HCT116 (cell line): ENCODE measurements at regions not wholly inside any gene's neighbourhood (a gene's known extent, or its start where the extent isn't known, plus 50 kb on each side); places are given as distances from the start of the nearest gene placed in this dataset.

Source experiments
- ATAC-seq: fragments of 200-7000 bp; cut with Tn5 transposase; 2 replicates; pipeline ENCODE4 v1.9.1; 2020; ENCODE audit warnings: mild to moderate bottlenecking, moderate library complexity
- BruUV-seq: library from RNA; stranded (reverse); fragments of 400-500 nt; replicated peaks from 2 replicates; lab custom pipeline; 2021; lab: Mats Ljungman, UMichigan
- CTCF ChIA-PET: fragments of 300-600 bp; sonication (Branson Sonifier 250); formaldehyde crosslinking; loops from one replicate; lab custom pipeline; 2021; ENCODE audit warnings: antibody characterized with exemption; lab: Charles Lee
- POLR2A ChIA-PET: fragments of 300-600, 350-600 bp; sonication (Branson Sonifier 250); formaldehyde crosslinking; loops from one replicate; lab custom pipeline; 2021; ENCODE audit warnings: antibody characterized with exemption; lab: Charles Lee
- RAD21 ChIA-PET, 2 experiments: fragments of 300-600 bp; sonication (Branson Sonifier 250); formaldehyde crosslinking; loops; one replicate each; lab custom pipeline; 2023; ENCODE audit warnings: low total read pairs in 2 of 2; ENCODE audit not compliant: uncharacterized antibody in 2 of 2, unreplicated experiment in 2 of 2, low non-redundant PET in 1 of 2; lab: Charles Lee
- DNase-seq: peaks from one replicate; pipeline ENCODE4 v3.0.0-alpha.2; 2010; ENCODE audit warnings: low read depth, low spot score
- H2AFZ ChIP-seq: fragments of 200-600 bp; shearing (Covaris generic), sonication (generic); 2 replicates; pipeline ENCODE4 v1.6.1; 2017; ENCODE audit warnings: low read depth, mixed run types, mixed read lengths, antibody characterized with exemption, low read length; ENCODE audit not compliant: poor library complexity, severe bottlenecking
- H3K27ac ChIP-seq: 2 replicates; pipeline ENCODE4 v1.5.1; 2012; ENCODE audit warnings: low read depth, low read length
- H3K27me3 ChIP-seq: fragments of 200-600 bp; sonication (generic); 2 replicates; pipeline ENCODE4 v1.6.1; 2016; ENCODE audit warnings: mixed run types, low read length, mixed read lengths; ENCODE audit not compliant: insufficient read depth
- H3K36me3 ChIP-seq, 2 experiments: fragments of 200-500 bp in 1 of 2; fragments of 200-600 bp in 1 of 2; sonication (Bioruptor generic) in 1 of 2; sonication (generic) in 1 of 2; 2 replicates each; pipeline versions ENCODE4 v1.5.1 to v1.6.1; 2014 to 2016; ENCODE audit warnings: low read length in 2 of 2, inconsistent platforms in 1 of 2, mixed read lengths in 1 of 2, mixed run types in 1 of 2; ENCODE audit not compliant: insufficient read depth in 2 of 2, control insufficient read depth in 1 of 2
- H3K4me1 ChIP-seq, 2 experiments: fragments of 200-600 bp in 1 of 2; sonication (generic) in 1 of 2; 2 replicates each; pipeline versions ENCODE4 v1.5.1 to v1.6.1; 2012 to 2017; ENCODE audit warnings: low read length in 2 of 2, inconsistent platforms in 1 of 2, mild to moderate bottlenecking in 1 of 2, mixed read lengths in 1 of 2, mixed run types in 1 of 2, moderate library complexity in 1 of 2; ENCODE audit not compliant: insufficient read depth in 2 of 2, control insufficient read depth in 1 of 2
- H3K4me2 ChIP-seq: fragments of 200-600 bp; sonication (generic); 2 replicates; pipeline ENCODE4 v1.6.1; 2017; ENCODE audit warnings: mixed run types, low read length, mixed read lengths
- H3K4me3 ChIP-seq, 2 experiments: fragments of 200-600 bp in 1 of 2; sonication (generic) in 1 of 2; replicated peaks in 1 of 2; 2 replicates each; pipeline ENCODE4 v1.5.1; 2011 to 2016; ENCODE audit warnings: low read length in 2 of 2, control low read depth in 1 of 2, low read depth in 1 of 2, mild to moderate bottlenecking in 1 of 2, mixed read lengths in 1 of 2, mixed run types in 1 of 2
- H3K79me2 ChIP-seq: fragments of 200-600 bp; sonication (generic); 2 replicates; pipeline ENCODE4 v1.6.1; 2017; ENCODE audit warnings: mild to moderate bottlenecking, mixed run types, low read length, moderate library complexity, mixed read lengths; ENCODE audit not compliant: insufficient read depth
- H3K9ac ChIP-seq: fragments of 200-600 bp; sonication (generic); 2 replicates; pipeline ENCODE4 v1.6.1; 2016; ENCODE audit warnings: low read length, mixed read lengths
- H3K9me2 ChIP-seq: fragments of 200-600 bp; sonication (generic), shearing (Covaris generic); 2 replicates; pipeline ENCODE4 v1.6.1; 2017; ENCODE audit warnings: mixed run types, mild to moderate bottlenecking, moderate library complexity; ENCODE audit not compliant: insufficient read depth
- H3K9me3 ChIP-seq, 2 experiments: fragments of 200-500 bp in 1 of 2; fragments of 200-600 bp in 1 of 2; sonication (Bioruptor generic) in 1 of 2; sonication (generic) in 1 of 2; 2 replicates each; pipeline ENCODE4 v1.6.1; 2014 to 2017; ENCODE audit warnings: low read length in 2 of 2, mixed read lengths in 2 of 2, inconsistent platforms in 1 of 2, low read depth in 1 of 2, mild to moderate bottlenecking in 1 of 2, mixed run types in 1 of 2, moderate library complexity in 1 of 2; ENCODE audit not compliant: control insufficient read depth in 1 of 2, insufficient read depth in 1 of 2
- H4K20me1 ChIP-seq: fragments of 200-600 bp; sonication (generic), shearing (Covaris generic); 2 replicates; pipeline ENCODE4 v1.6.1; 2017; ENCODE audit warnings: mixed run types, mild to moderate bottlenecking, moderate library complexity; ENCODE audit not compliant: insufficient read depth
- CBX3 ChIP-seq: IDR thresholded peaks from 2 replicates; pipeline ENCODE4 v1.6.1; 2012; ENCODE audit warnings: low read depth
- CEBPB ChIP-seq: IDR thresholded peaks from 2 replicates; pipeline ENCODE4 v1.6.1; 2012; ENCODE audit warnings: low read depth
- EZH2phosphoT487 ChIP-seq: fragments of 200-600 bp; IDR thresholded peaks from 2 replicates; pipeline ENCODE4 v1.6.1; 2018; ENCODE audit warnings: antibody characterized with exemption, borderline replicate concordance
- REST ChIP-seq: IDR thresholded peaks from 2 replicates; pipeline ENCODE4 v1.6.1; 2012; ENCODE audit warnings: low read depth
- SRF ChIP-seq: IDR thresholded peaks from 2 replicates; pipeline ENCODE4 v1.6.1; 2012; ENCODE audit warnings: low read depth
- YY1 ChIP-seq: IDR thresholded peaks from 2 replicates; pipeline ENCODE4 v1.6.1; 2011; ENCODE audit warnings: low read length, low read depth, moderate library complexity, mild to moderate bottlenecking; ENCODE audit not compliant: insufficient replicate concordance; ENCODE audit errors: extremely low read depth
- ZNF274 ChIP-seq: fragments of 200-500 bp; sonication (Bioruptor generic); IDR thresholded peaks from 2 replicates; pipeline ENCODE4 v1.6.1; 2014; ENCODE audit warnings: mild to moderate bottlenecking, low read depth, low read length, inconsistent platforms
- intact Hi-C: fragments of 100-400 bp; cut with micrococcal nuclease; formaldehyde crosslinking; loops from 2 replicates; pipeline ENCODE4 v1.10.0; 2022

GRCh38 chr5:167831754-167832504, 459.5 kb upstream of the WWC1 start:
- Histone ChIP-seq H3K79me2 (no peaks in the 10 kb centered on the region), H2AFZ (no peak overlapping the region), H3K9me2 (no peaks in the 10 kb centered on the region), H3K27ac (no peak overlapping the region), H3K9ac (no peak overlapping the region), H4K20me1 (no peaks in the 10 kb centered on the region), H3K4me1 (no peaks in the 10 kb centered on the region), H3K36me3 (no peaks in the 10 kb centered on the region), H3K27me3 (0 out of 2 replicates have a peak, but pooled peaks cover 4% of the 10 kb centered on the region), H3K4me2 (no peak overlapping the region), H3K4me3 (no peak overlapping the region), H3K9me3 (no peaks in the 10 kb centered on the region)
- DNase-seq (no peak), ATAC-seq (no peak)
- intact Hi-C loops = no loop called here
- no peak for TF ChIP-seq EZH2phosphoT487
- TF ChIP-seq CBX3 = no peak
- no peak for TF ChIP-seq ZNF274
- TF ChIP-seq YY1 = no peak
- no peak for TF ChIP-seq SRF
- TF ChIP-seq CEBPB = no peak
- TF ChIP-seq REST = no peak
- RAD21 ChIA-PET = no interaction called here
- POLR2A ChIA-PET = no interaction called here
- CTCF ChIA-PET = no interaction called here
- no TSS peak for BruUV-seq
